ENCODE measurements at regions not wholly inside any gene's neighbourhood (a gene's known extent, or its start where the extent isn't known, plus 50 kb on each side); places are given as distances from the start of the nearest gene placed in this dataset.

- TF ChIP-seq POLR2A (IDR thresholded peaks at IDR 0.05; ENCODE audit: low read depth, low read length) (no peak), CTCF (conservative IDR thresholded peaks at IDR 0.05; ENCODE audit: low read depth, low read length) (no peak), ELK1 (IDR thresholded peaks at IDR 0.05; ENCODE audit: borderline replicate concordance, low read depth, low read length) (no peak), CEBPB (IDR thresholded peaks at IDR 0.05; ENCODE audit: low read depth, low read length) (no peak), BHLHE40 (IDR thresholded peaks at IDR 0.05; ENCODE audit: low read depth, low read length) (no peak), MAZ (IDR thresholded peaks at IDR 0.05; ENCODE audit: borderline replicate concordance, low read depth, low read length) (no peak), RAD21 (IDR thresholded peaks at IDR 0.05; ENCODE audit: low read length) (no peak), USF2 (IDR thresholded peaks at IDR 0.05; ENCODE audit: low read depth, low read length) (no peak), MXI1 (IDR thresholded peaks at IDR 0.05; ENCODE audit: borderline replicate concordance, low read depth, low read length) (no peak), RFX5 (IDR thresholded peaks at IDR 0.05; ENCODE audit: low read depth, low read length) (no peak)
Observed at GRCh38 chr14:98622208-98623051, 649.6 kb downstream of the BCL11B start.

All from IMR-90 (cell line).